BJ (cell line): ENCODE measurements at regions not wholly inside any gene's neighbourhood (a gene's known extent, or its start where the extent isn't known, plus 50 kb on each side); places are given as distances from the start of the nearest gene placed in this dataset.

ENCODE experiments used
- CTCF ChIA-PET: fragments of 350-600 bp; formaldehyde crosslinking; extraction: SDS; loops from one replicate; lab custom pipeline; 2021; ENCODE audit warnings: antibody characterized with exemption, inconsistent platforms; lab: Yijun Ruan, JAX
- POLR2A ChIA-PET: fragments of 300-600 bp; sonication (Branson Sonifier 250); formaldehyde crosslinking; extraction: SDS; loops from one replicate; lab custom pipeline; 2021; ENCODE audit warnings: antibody characterized with exemption; lab: Charles Lee
- DNase-seq: peaks from one replicate; pipeline ENCODE4 v3.0.0-alpha.2; 2011; ENCODE audit warnings: low read depth
- H3K27me3 ChIP-seq: 2 replicates; pipeline ENCODE4 v1.6.0; 2011; ENCODE audit warnings: low read length; ENCODE audit not compliant: control insufficient read depth, insufficient read depth
- H3K36me3 ChIP-seq: 2 replicates; pipeline ENCODE4 v1.5.1; 2011; ENCODE audit warnings: low read length; ENCODE audit not compliant: control insufficient read depth, insufficient read depth
- H3K4me3 ChIP-seq: 2 replicates; pipeline ENCODE4 v1.5.1; 2011; ENCODE audit warnings: low read depth, mild to moderate bottlenecking, control low read depth, low read length
- TF ChIP-seq, protein P1 (sequence below): IDR thresholded peaks from 2 replicates; pipeline ENCODE4 v1.5.1; 2011; ENCODE audit warnings: low read depth, mild to moderate bottlenecking, control low read depth, inconsistent platforms, low read length, moderate library complexity; ENCODE audit not compliant: insufficient read depth

DNA sequence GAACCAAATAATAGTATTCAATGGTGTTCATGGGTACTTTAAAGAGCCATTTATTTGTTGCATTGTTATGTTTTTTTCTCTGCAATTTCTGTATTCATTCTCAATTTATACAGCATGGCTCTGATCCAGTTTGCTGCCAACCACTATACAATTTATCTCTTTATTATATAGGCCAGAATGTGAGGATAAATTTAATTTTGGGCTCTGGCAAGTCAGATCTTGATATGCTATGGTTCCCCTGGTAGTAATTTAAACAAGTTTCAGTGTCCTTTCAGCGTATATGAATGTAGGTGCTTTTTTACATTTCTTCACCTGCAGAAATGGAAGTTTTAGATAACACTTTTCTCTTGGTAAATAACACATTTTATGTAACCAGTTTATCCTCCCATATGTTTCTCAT is 1118.0 kb upstream of the SEMA6A start:
- TF ChIP-seq, protein P1, sequence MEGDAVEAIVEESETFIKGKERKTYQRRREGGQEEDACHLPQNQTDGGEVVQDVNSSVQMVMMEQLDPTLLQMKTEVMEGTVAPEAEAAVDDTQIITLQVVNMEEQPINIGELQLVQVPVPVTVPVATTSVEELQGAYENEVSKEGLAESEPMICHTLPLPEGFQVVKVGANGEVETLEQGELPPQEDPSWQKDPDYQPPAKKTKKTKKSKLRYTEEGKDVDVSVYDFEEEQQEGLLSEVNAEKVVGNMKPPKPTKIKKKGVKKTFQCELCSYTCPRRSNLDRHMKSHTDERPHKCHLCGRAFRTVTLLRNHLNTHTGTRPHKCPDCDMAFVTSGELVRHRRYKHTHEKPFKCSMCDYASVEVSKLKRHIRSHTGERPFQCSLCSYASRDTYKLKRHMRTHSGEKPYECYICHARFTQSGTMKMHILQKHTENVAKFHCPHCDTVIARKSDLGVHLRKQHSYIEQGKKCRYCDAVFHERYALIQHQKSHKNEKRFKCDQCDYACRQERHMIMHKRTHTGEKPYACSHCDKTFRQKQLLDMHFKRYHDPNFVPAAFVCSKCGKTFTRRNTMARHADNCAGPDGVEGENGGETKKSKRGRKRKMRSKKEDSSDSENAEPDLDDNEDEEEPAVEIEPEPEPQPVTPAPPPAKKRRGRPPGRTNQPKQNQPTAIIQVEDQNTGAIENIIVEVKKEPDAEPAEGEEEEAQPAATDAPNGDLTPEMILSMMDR, result no peak
- Histone ChIP-seq H3K4me3 (no peak overlapping the region), H3K27me3 (no peaks in the 10 kb centered on the region), H3K36me3 (no peaks in the 10 kb centered on the region)
- DNase-seq, result no peak
- ChIA-PET CTCF (no interaction called here), POLR2A (no interaction called here)

DNA sequence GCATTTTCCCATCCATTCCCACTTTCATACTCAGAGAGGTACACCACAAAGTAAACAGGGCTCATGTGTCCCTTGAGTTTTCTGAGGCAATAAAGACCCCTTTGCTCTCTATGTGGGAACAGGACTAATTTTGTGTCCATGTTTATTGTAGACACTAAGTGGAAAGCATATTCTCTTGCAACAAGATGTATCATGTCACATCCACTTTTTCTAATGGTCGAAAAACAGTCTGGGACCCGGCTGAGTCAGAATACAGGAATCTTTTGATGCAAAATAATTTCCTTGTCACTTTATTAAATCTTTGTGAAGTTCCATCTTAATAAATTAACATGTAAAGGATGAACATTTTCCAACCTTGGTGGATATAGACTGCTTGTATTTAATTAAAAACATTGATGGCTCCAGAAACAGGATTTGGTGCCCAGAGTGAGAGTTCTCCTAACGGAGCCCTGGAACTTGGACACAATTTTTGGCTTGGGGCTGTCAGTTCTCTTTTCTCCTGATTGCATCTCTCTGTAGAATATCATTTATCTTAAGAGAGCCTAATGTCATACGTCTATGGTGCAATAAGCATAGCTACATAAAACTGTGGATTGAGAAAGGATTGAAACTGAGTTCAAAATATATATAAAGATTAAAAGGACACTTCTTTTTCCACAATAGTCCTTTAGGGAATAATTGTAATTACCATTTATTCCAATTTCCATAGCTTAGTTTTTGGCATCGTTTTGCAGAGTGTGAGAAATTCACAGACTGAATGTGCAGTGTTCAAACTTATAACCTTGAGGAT is 1116.7 kb upstream of the SEMA6A start:
- Histone ChIP-seq H3K27me3 (no peaks in the 10 kb centered on the region), H3K36me3 (no peaks in the 10 kb centered on the region), H3K4me3 (no peak overlapping the region)
- POLR2A ChIA-PET, result no interaction called here
- TF ChIP-seq, protein P1, result no peak
- CTCF ChIA-PET, result no interaction called here
- no peak for DNase-seq

DNA sequence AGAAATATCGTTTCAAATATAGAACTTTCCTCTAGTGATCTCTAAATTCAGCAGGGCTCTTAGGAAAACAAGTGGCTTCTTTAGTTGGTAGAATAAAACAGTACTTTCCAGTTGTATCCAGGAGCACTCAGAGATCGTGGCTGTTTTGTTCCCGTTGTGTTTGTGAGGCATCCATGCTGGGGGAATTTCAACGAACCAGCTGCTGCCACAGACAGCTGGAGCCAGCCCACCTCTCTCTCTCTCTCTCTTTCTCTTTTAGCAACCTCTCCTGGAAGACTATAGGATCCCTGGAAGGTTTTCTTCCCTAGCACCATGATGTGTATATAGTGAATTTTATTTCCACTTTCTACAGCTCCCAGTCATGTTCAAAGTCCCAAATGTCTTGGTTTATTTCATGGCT is 1116.0 kb upstream of the SEMA6A start:
- TF ChIP-seq, protein P1, result no peak
- no peaks in the 10 kb centered on the region for H3K27me3 ChIP-seq
- no peak for DNase-seq
- H3K4me3 ChIP-seq, result no peak overlapping the region
- POLR2A ChIA-PET, result interaction anchor here (0.6 kb wide), 1 partner anchor 95 kb away, joined by 3 read pairs; no protein-coding TSS in a partner anchor
- CTCF ChIA-PET, result no interaction called here
- no peaks in the 10 kb centered on the region for H3K36me3 ChIP-seq

DNA sequence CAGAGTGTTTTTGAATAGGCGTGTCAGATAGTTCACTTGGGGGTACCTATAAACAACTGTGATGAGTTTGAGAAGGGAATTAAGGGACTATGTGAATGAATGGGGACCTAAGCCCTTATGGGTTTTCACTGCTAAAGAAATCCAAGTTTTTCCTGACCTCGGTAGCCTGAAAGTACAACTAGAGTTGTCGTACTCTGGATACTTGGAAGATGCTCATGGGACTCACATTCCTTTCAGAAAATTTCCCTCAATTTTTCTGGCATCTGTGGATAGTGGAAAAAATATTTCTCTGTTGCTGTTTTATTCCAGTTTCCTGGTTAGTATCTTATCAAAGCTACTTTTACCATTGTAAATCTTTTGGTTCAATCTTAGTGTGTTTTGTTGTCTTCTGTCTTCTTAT is 1112.3 kb upstream of the SEMA6A start:
- H3K4me3 ChIP-seq, result no peak overlapping the region
- POLR2A ChIA-PET, result no interaction called here
- DNase-seq, result no peak
- CTCF ChIA-PET, result interaction anchor here (0.6 to 0.7 kb wide), 2 partner anchors 55 to 331 kb away, joined by 3 read pairs; no protein-coding TSS in a partner anchor
- no peaks in the 10 kb centered on the region for H3K36me3 ChIP-seq
- TF ChIP-seq, protein P1, result no peak
- no peaks in the 10 kb centered on the region for H3K27me3 ChIP-seq

DNA sequence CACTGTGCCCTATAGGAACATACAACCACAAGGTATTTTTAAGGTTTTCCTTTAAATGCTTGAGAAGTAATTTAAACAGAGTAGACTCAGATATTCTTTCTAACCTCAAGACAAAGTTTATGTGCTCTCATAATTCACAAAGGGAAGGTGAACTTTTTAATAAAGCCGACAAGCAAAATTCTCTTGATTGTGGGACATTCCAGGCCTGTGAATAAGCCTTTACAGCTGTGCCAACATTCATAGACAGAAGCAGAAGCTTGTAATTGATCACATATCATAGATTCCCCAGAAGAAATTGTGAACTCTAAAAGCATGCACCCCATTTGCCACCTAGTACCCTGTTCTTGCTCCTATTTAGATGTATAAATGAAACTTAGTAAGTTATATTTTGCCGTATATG is 1107.8 kb upstream of the SEMA6A start:
- Histone ChIP-seq H3K27me3 (no peaks in the 10 kb centered on the region), H3K4me3 (no peak overlapping the region), H3K36me3 (no peaks in the 10 kb centered on the region)
- ChIA-PET POLR2A (no interaction called here), CTCF (no interaction called here)
- DNase-seq, result no peak
- TF ChIP-seq, protein P1, result no peak
